Ishikawa (cell line): ENCODE measurements at regions not wholly inside any gene's neighbourhood (a gene's known extent, or its start where the extent isn't known, plus 50 kb on each side); places are given as distances from the start of the nearest gene placed in this dataset.

Source experiments
- CEBPB ChIP-seq: IDR thresholded peaks from 2 replicates; pipeline ENCODE4 v1.6.1; 2012
- CREB1 ChIP-seq: IDR thresholded peaks from 2 replicates; pipeline ENCODE4 v1.6.1; 2012; ENCODE audit warnings: low read depth
- EGR1 ChIP-seq: IDR thresholded peaks from 2 replicates; pipeline ENCODE4 v1.6.1; 2012
- EP300 ChIP-seq: IDR thresholded peaks from 2 replicates; pipeline ENCODE4 v1.6.1; 2012; ENCODE audit warnings: borderline replicate concordance
- FOXM1 ChIP-seq: IDR thresholded peaks from 2 replicates; pipeline ENCODE4 v1.6.1; 2012; ENCODE audit warnings: low read depth, borderline replicate concordance
- MAX ChIP-seq: IDR thresholded peaks from 2 replicates; pipeline ENCODE4 v1.6.1; 2012
- NFIC ChIP-seq: IDR thresholded peaks from 2 replicates; pipeline ENCODE4 v1.6.1; 2012
- RAD21 ChIP-seq: IDR thresholded peaks from 2 replicates; pipeline ENCODE4 v1.6.1; 2012; ENCODE audit warnings: low read depth
- REST ChIP-seq: IDR thresholded peaks from 2 replicates; pipeline ENCODE4 v1.6.1; 2012; ENCODE audit warnings: low read depth, mild to moderate bottlenecking
- TAF1 ChIP-seq: IDR thresholded peaks from 2 replicates; pipeline ENCODE4 v1.6.1; 2012; ENCODE audit warnings: low read depth, mild to moderate bottlenecking
- TCF12 ChIP-seq: IDR thresholded peaks from 2 replicates; pipeline ENCODE4 v1.6.1; 2012; ENCODE audit warnings: low read depth
- TEAD4 ChIP-seq: IDR thresholded peaks from 2 replicates; pipeline ENCODE4 v1.6.1; 2012
- USF1 ChIP-seq: IDR thresholded peaks from 2 replicates; pipeline ENCODE4 v1.6.1; 2012
- YY1 ChIP-seq: IDR thresholded peaks from 2 replicates; pipeline ENCODE4 v1.6.1; 2012; ENCODE audit warnings: low read depth

- TF ChIP-seq CREB1 (no peak), REST (no peak), CEBPB (no peak), TAF1 (no peak), TCF12 (no peak), MAX (no peak), EP300 (no peak), RAD21 (no peak), FOXM1 (no peak), TEAD4 (no peak), YY1 (no peak), EGR1 (no peak), USF1 (no peak), NFIC (no peak)
Observed at GRCh38 chr1:181386951-181387350, 96.4 kb upstream of the CACNA1E start.
